ENCODE measurements at regions not wholly inside any gene's neighbourhood (a gene's known extent, or its start where the extent isn't known, plus 50 kb on each side); places are given as distances from the start of the nearest gene placed in this dataset.

DNA sequence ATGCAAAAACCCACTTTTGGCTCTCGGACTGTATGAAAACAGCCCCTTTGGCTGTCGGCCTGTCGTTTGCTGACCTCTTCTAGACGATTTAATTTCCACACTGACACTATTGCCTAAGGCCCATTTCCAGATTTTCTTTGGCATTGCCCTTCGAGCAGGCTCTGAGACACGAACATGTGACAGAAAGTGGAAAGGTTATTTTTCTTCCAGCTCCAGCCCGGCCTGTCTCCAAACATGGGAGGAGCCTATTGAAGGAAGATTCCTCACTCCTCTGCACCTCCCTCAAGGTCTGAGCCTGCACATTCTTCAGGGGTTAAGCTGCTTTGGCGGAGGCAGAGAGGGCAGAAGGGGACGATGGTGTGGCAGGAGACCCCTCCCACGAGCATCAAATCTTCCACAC is 85.9 kb upstream of the FOXF1 start:
- no peak overlapping the region for H3K4me3 ChIP-seq (ENCODE audit: low read depth, low read length)
- DNase-seq (ENCODE audit: low read depth, low spot score), result no peak
- TF ChIP-seq, protein P1, sequence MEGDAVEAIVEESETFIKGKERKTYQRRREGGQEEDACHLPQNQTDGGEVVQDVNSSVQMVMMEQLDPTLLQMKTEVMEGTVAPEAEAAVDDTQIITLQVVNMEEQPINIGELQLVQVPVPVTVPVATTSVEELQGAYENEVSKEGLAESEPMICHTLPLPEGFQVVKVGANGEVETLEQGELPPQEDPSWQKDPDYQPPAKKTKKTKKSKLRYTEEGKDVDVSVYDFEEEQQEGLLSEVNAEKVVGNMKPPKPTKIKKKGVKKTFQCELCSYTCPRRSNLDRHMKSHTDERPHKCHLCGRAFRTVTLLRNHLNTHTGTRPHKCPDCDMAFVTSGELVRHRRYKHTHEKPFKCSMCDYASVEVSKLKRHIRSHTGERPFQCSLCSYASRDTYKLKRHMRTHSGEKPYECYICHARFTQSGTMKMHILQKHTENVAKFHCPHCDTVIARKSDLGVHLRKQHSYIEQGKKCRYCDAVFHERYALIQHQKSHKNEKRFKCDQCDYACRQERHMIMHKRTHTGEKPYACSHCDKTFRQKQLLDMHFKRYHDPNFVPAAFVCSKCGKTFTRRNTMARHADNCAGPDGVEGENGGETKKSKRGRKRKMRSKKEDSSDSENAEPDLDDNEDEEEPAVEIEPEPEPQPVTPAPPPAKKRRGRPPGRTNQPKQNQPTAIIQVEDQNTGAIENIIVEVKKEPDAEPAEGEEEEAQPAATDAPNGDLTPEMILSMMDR (IDR thresholded peaks at IDR 0.05; ENCODE audit: insufficient read depth, low read length, missing control alignments), result no peak
- CTCF ChIA-PET, result interaction anchor here (0.6 kb wide), 1 partner anchor 96 kb away, joined by 3 read pairs; no protein-coding TSS in a partner anchor
- POLR2A ChIA-PET, result no interaction called here

DNA sequence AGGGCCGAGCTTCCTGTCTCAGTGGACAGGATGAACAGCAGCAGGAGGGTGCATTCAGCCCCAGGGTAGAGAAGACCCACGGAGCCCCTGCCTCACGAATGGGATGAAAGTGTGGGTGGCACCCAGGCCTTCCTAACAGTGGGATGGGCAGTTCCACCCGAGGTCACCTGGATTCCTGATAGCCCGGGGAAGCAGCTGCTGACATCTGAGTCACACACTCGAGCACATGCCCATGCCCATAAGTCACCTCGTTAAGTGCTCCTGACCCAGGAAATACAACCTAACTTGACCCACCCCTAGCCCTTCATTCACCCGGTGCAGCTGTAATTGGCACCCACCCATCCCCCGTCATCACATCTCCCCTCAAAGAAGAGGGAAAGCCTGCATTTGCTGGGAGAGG is 85.3 kb upstream of the FOXF1 start:
- CTCF ChIA-PET, result interaction anchor here (0.6 kb wide), 1 partner anchor 95 kb away, joined by 3 read pairs; no protein-coding TSS in a partner anchor
- TF ChIP-seq, protein P1 (IDR thresholded peaks at IDR 0.05; ENCODE audit: insufficient read depth, low read length, missing control alignments), result no peak
- POLR2A ChIA-PET, result no interaction called here
- H3K4me3 ChIP-seq (ENCODE audit: low read depth, low read length), result no peak overlapping the region
- no peak for DNase-seq (ENCODE audit: low read depth, low spot score)

DNA sequence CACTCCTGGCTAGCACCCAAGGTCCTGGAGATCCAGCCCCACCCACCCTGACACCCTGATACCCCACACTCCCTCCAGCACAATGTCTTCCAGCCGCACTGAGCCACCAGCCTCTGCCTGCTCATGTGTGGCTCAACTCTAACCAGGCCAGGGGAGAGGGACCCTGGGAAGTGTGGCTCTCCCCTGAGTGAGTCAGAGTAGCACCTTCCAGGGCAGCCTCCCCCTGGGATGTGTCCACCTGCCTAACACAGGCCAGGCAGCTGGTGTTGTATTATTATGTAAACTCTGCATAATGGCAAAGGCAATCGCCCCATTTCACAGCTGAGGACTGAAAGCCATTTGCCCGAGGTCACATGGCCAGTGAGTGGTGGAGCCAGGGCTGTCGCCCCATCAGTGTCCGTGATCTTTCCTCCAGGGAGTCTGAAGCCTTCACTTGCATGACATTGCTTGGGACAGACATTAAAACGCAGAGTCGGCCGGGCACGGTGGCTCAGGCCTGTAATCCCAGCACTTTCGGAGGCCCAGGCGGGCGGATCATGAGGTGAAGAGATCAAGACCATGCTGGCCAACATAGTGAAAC is 84.2 kb upstream of the FOXF1 start:
- no peak for DNase-seq (ENCODE audit: low read depth, low spot score)
- ChIA-PET CTCF (no interaction called here), POLR2A (no interaction called here)
- H3K4me3 ChIP-seq (ENCODE audit: low read depth, low read length), result no peak overlapping the region
- TF ChIP-seq, protein P1 (IDR thresholded peaks at IDR 0.05; ENCODE audit: insufficient read depth, low read length, missing control alignments), result no peak

DNA sequence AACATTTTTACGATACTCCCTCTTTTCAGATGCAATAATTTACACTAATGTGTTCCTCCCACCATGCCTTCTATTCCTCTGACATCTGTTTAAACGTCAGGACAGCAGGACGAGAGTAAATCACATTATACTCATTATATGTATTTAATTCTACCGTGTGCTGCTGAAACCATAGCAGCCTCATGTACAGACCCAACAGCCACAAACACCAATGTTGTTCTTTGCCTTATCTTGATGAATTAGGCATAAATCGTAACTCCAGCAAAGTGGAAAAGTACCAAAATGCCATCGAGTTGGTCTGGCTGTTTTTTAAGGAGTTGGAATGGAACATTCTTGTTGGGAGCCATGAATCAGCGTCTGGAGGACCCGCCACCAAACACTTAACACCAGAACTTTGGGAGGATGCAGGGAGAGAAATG is 82.9 kb upstream of the FOXF1 start:
- CTCF ChIA-PET, result no interaction called here
- POLR2A ChIA-PET, result no interaction called here
- H3K4me3 ChIP-seq (ENCODE audit: low read depth, low read length), result no peak overlapping the region
- TF ChIP-seq, protein P1 (IDR thresholded peaks at IDR 0.05; ENCODE audit: insufficient read depth, low read length, missing control alignments), result no peak
- DNase-seq (ENCODE audit: low read depth, low spot score), result peak; percentile 24

DNA sequence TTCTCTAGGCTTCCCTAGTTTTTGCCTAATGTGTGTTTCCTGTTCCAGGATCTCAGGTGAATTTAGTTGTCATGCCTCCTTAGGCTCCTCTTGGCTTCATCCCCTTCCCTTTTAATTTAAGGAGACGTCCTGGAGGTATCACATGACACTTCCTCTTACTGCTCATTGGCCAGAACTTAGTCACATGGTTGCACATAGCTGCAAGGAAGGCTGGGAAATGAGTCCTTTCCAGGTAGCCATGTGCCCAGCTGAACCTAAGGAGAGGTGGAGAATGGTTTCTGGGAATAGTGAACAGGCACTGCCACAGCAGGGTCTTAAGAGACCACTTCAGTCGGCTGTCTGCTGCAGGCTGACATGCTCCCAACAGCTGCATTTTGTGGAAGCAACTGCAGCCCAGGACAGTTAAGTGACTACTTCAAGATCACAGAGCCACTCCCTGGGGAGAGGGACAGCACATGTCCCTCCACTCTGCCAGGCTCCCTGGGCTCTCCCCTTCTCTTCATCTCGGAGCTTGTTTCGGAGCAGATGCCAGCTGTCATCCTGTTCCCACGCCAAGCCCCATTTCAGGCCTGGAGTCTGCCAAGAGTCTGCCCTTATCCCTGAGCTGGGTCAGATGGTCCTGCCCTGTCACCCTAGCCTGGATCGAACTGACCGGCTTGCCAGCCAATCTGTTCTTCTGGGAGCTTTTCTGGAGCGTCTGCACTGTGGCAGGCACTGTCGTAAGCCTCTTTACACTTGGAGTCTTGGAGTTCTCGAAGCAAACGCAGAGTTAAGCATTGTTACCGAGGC is 81.4 kb upstream of the FOXF1 start:
- TF ChIP-seq, protein P1 (IDR thresholded peaks at IDR 0.05; ENCODE audit: insufficient read depth, low read length, missing control alignments), result no peak
- H3K4me3 ChIP-seq (ENCODE audit: low read depth, low read length), result no peak overlapping the region
- DNase-seq (ENCODE audit: low read depth, low spot score), result no peak
- POLR2A ChIA-PET, result no interaction called here
- CTCF ChIA-PET, result interaction anchor here (1.6 kb wide), 1 partner anchor 89 kb away, joined by 5 read pairs; no protein-coding TSS in a partner anchor

DNA sequence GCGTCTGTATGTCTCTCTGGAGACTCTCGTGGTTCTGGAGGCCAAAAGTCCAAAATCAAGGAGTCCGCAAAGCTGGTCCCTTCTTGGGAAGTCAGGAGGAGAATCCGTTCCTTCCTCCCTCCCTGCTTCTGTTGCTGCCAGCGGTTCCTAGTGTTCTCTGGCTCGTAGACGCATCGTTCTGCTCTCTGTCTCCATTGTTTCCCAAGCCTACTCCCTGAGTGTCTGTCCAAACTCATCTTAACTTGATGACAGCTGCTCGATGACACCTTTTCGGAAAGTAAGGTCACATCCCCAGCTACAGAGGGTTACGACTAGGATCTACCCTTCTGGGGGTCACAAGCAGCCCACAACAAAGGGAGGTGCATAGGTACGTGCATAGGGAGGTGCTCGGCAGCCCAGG is 80.7 kb upstream of the FOXF1 start:
- no peak for DNase-seq (ENCODE audit: low read depth, low spot score)
- POLR2A ChIA-PET, result no interaction called here
- CTCF ChIA-PET, result interaction anchor here (1.6 kb wide), 1 partner anchor 88 kb away, joined by 5 read pairs; no protein-coding TSS in a partner anchor

More for the DNA sequence above, 80.7 kb upstream of the FOXF1 start:
- no peak overlapping the region for H3K4me3 ChIP-seq (ENCODE audit: low read depth, low read length)
- TF ChIP-seq, protein P1 (IDR thresholded peaks at IDR 0.05; ENCODE audit: insufficient read depth, low read length, missing control alignments), result no peak

Data from AG04449 (cell line).